ENCODE measurements at regions not wholly inside any gene's neighbourhood (a gene's known extent, or its start where the extent isn't known, plus 50 kb on each side); places are given as distances from the start of the nearest gene placed in this dataset.

- no peak for TF ChIP-seq SP1 (IDR thresholded peaks at IDR 0.05)
- TF ChIP-seq TARDBP (IDR thresholded peaks at IDR 0.05): no peak
- no peak for TF ChIP-seq ELF4 (IDR thresholded peaks at IDR 0.05)
- no peak for TF ChIP-seq SUZ12 (IDR thresholded peaks at IDR 0.05)
- no peak for TF ChIP-seq FOXM1 (IDR thresholded peaks at IDR 0.05; ENCODE audit: borderline replicate concordance)
- no peak for TF ChIP-seq BHLHE40 (IDR thresholded peaks at IDR 0.05; ENCODE audit: borderline replicate concordance)
- TF ChIP-seq ZNF384 (IDR thresholded peaks at IDR 0.05): no peak
- TF ChIP-seq L3MBTL2 (conservative IDR thresholded peaks at IDR 0.05): no peak
Measured at GRCh38 chr3:111438283-111438682, 103.7 kb upstream of the CD96 start.

All from HEK293T (cell line).